Endothelial cell of umbilical vein (primary cell): ENCODE measurements at regions not wholly inside any gene's neighbourhood (a gene's known extent, or its start where the extent isn't known, plus 50 kb on each side); places are given as distances from the start of the nearest gene placed in this dataset.

Experiments
- BruUV-seq: library from RNA; stranded (reverse); fragments of 400-500 nt; replicated peaks from 2 replicates; lab custom pipeline; 2021; lab: Mats Ljungman, UMichigan
- CTCF ChIA-PET: fragments of 300-600, 350-600 bp; sonication (Branson Sonifier 250); formaldehyde crosslinking; loops from one replicate; lab custom pipeline; 2021; ENCODE audit warnings: antibody characterized with exemption, inconsistent platforms; lab: Charles Lee
- POLR2A ChIA-PET: fragments of 300-600, 350-600 bp; sonication (Branson Sonifier 250); formaldehyde crosslinking; loops from one replicate; lab custom pipeline; 2021; ENCODE audit warnings: antibody characterized with exemption, inconsistent platforms; lab: Charles Lee
- DNase-seq: peaks from one replicate; pipeline ENCODE4 v3.0.0-alpha.2; 2011; ENCODE audit warnings: low read depth, low spot score
- FAIRE-seq: peaks from 2 replicates; lab custom pipeline; 2011; peaks lifted over from hg19 to GRCh38; lab: Jason Lieb, UNC
- H2AFZ ChIP-seq: 2 replicates; pipeline ENCODE4 v1.6.0; 2012; ENCODE audit warnings: low read depth, low read length, control low read depth, inconsistent platforms
- H3K27ac ChIP-seq: 2 replicates; pipeline ENCODE4 v1.5.1; 2011; ENCODE audit warnings: low read depth, mild to moderate bottlenecking, control low read depth, low read length, moderate library complexity; ENCODE audit not compliant: insufficient read depth
- H3K27me3 ChIP-seq, 2 experiments: 2 replicates each; pipeline versions ENCODE4 v1.6.0 to v1.6.1; 2011; ENCODE audit warnings: low read length in 2 of 2, mixed read lengths in 1 of 2; ENCODE audit not compliant: control insufficient read depth in 2 of 2, insufficient read depth in 2 of 2
- H3K36me3 ChIP-seq, 2 experiments: 2 replicates in 1 of 2; 3 replicates in 1 of 2; pipeline ENCODE4 v1.5.1; 2011; ENCODE audit warnings: low read length in 2 of 2, mild to moderate bottlenecking in 1 of 2, moderate library complexity in 1 of 2; ENCODE audit not compliant: control insufficient read depth in 2 of 2, insufficient read depth in 2 of 2; ENCODE audit errors: extremely low read depth in 1 of 2
- H3K4me1 ChIP-seq: 3 replicates; pipeline ENCODE4 v1.5.1; 2011; ENCODE audit warnings: mild to moderate bottlenecking, low read length; ENCODE audit not compliant: control insufficient read depth, insufficient read depth; ENCODE audit errors: extremely low read depth
- H3K4me2 ChIP-seq: 2 replicates; pipeline ENCODE4 v1.6.1; 2011; ENCODE audit warnings: low read length, control low read depth, mixed read lengths; ENCODE audit not compliant: insufficient read depth
- H3K4me3 ChIP-seq, 3 experiments: fragments of 200-600 bp in 1 of 3; sonication (generic), shearing (Covaris generic) in 1 of 3; replicated peaks in 1 of 3; 2 replicates each; pipeline ENCODE4 v1.5.1; 2011 to 2016; ENCODE audit warnings: control low read depth in 3 of 3, low read length in 3 of 3, mild to moderate bottlenecking in 2 of 3, inconsistent platforms in 1 of 3, low read depth in 1 of 3, moderate library complexity in 1 of 3; ENCODE audit not compliant: insufficient read depth in 1 of 3
- H3K79me2 ChIP-seq: 2 replicates; pipeline ENCODE4 v1.6.0; 2012; ENCODE audit warnings: low read length, inconsistent platforms; ENCODE audit not compliant: control insufficient read depth, insufficient read depth
- H3K9ac ChIP-seq: replicated peaks from 2 replicates; pipeline ENCODE3; 2011; ENCODE audit warnings: low read length, control low read depth; ENCODE audit not compliant: insufficient read depth; ENCODE audit errors: extremely low read depth
- H3K9me1 ChIP-seq: replicated peaks from 3 replicates; pipeline ENCODE4 v1.6.0; 2011; ENCODE audit warnings: mild to moderate bottlenecking, low read length; ENCODE audit not compliant: control insufficient read depth, insufficient read depth; ENCODE audit errors: extremely low read depth
- H3K9me3 ChIP-seq: replicated peaks from 2 replicates; pipeline ENCODE4 v1.5.1; 2012; ENCODE audit warnings: low read length, inconsistent platforms; ENCODE audit not compliant: control insufficient read depth, insufficient read depth
- H4K20me1 ChIP-seq: replicated peaks from 2 replicates; pipeline ENCODE3; 2011; ENCODE audit warnings: mild to moderate bottlenecking, low read length; ENCODE audit not compliant: control insufficient read depth, insufficient read depth; ENCODE audit errors: extremely low read depth
- CTCF ChIP-seq, 2 donors: IDR thresholded peaks; 1 replicate in 1 of 2; 2 replicates in 1 of 2; pipeline ENCODE4 v1.5.1; 2011; ENCODE audit warnings: low read length in 2 of 2, mild to moderate bottlenecking in 2 of 2, moderate library complexity in 2 of 2, control low read depth in 1 of 2, inconsistent platforms in 1 of 2, low read depth in 1 of 2; ENCODE audit not compliant: insufficient read depth in 1 of 2; ENCODE audit errors: extremely low read depth in 1 of 2
- EZH2 ChIP-seq: IDR thresholded peaks from 2 replicates; pipeline ENCODE4 v1.6.1; 2012; ENCODE audit warnings: borderline replicate concordance, low read depth, mild to moderate bottlenecking, moderate library complexity, low read length, inconsistent platforms; ENCODE audit not compliant: severe bottlenecking
- FOS ChIP-seq: IDR thresholded peaks from 2 replicates; pipeline ENCODE4 v1.6.1; 2011; ENCODE audit warnings: mild to moderate bottlenecking, low read length, moderate library complexity, borderline replicate concordance; ENCODE audit not compliant: insufficient read depth
- GATA2 ChIP-seq: IDR thresholded peaks from 2 replicates; pipeline ENCODE4 v1.7.0; 2011; ENCODE audit warnings: low read depth, mild to moderate bottlenecking, moderate library complexity, mixed read lengths, low read length; ENCODE audit not compliant: insufficient read length, insufficient read depth
- JUN ChIP-seq: IDR thresholded peaks from 2 replicates; pipeline ENCODE4 v1.6.1; 2011; ENCODE audit warnings: borderline replicate concordance, low read depth; ENCODE audit not compliant: insufficient read length, insufficient read depth
- MAX ChIP-seq: IDR thresholded peaks from 2 replicates; pipeline ENCODE4 v1.6.1; 2011; ENCODE audit not compliant: insufficient read depth, insufficient read length
- MYC ChIP-seq: IDR thresholded peaks from one replicate; pipeline ENCODE4 v1.6.1; 2011; ENCODE audit warnings: mild to moderate bottlenecking, low read depth, low read length
- POLR2A ChIP-seq: IDR thresholded peaks from 2 replicates; pipeline ENCODE4 v1.6.1; 2012; ENCODE audit warnings: low read depth, mild to moderate bottlenecking, control low read depth, low read length
- POLR2AphosphoS5 ChIP-seq: IDR thresholded peaks from 2 replicates; pipeline ENCODE4 v1.6.1; 2012; ENCODE audit warnings: low read depth, mild to moderate bottlenecking, control low read depth, low read length, moderate library complexity; ENCODE audit not compliant: insufficient read depth
- dilution Hi-C: fragments of 300-500 bp; cut with MboI; formaldehyde crosslinking; loops from one replicate; pipeline ENCODE4 v1.15.0; 2019; ENCODE audit warnings: low sequenced_read_pairs; ENCODE audit not compliant: extremely low pct_ligation_motif_present
- intact Hi-C: fragments of 100-400 bp; cut with micrococcal nuclease; formaldehyde crosslinking; loops from one replicate; pipeline ENCODE4 v1.10.0; 2022

GRCh38 chr9:89764217-89764616 lies 159.4 kb downstream of the GADD45G start:
- FAIRE-seq (no peak), DNase-seq (no peak)
- H3K36me3 ChIP-seq = no peaks in the 10 kb centered on the region
- H2AFZ ChIP-seq = no peak overlapping the region
- no TSS peak for BruUV-seq
- ChIA-PET POLR2A (no interaction called here), CTCF (interaction anchor here (1.0 kb wide), 1 partner anchor 25 kb away, joined by 4 read pairs; no protein-coding TSS in a partner anchor)
- TF ChIP-seq GATA2 (no peak), JUN (no peak), POLR2AphosphoS5 (no peak), FOS (no peak), EZH2 (no peak), MYC (no peak), CTCF (IDR thresholded peaks at IDR 0.05; ENCODE audit: extremely low read depth in 1 of 2, insufficient read depth in 1 of 2, low read depth in 1 of 2, low read length in 2 of 2) (no peak), MAX (no peak), POLR2A (no peak)
- dilution Hi-C loops (no loop called here), intact Hi-C loops (no loop called here)
- no peaks in the 10 kb centered on the region for H3K4me1 ChIP-seq
- no peak overlapping the region for H3K4me3 ChIP-seq
- no peaks in the 10 kb centered on the region for H3K9me1 ChIP-seq
- H3K27me3 ChIP-seq = no peaks in the 10 kb centered on the region
- no peaks in the 10 kb centered on the region for H4K20me1 ChIP-seq
- H3K4me2 ChIP-seq = no peak overlapping the region
- H3K79me2 ChIP-seq = no peaks in the 10 kb centered on the region
- no peak overlapping the region for H3K27ac ChIP-seq
- no peak overlapping the region for H3K9ac ChIP-seq
- no peaks in the 10 kb centered on the region for H3K9me3 ChIP-seq
